ENCODE measurements at regions not wholly inside any gene's neighbourhood (a gene's known extent, or its start where the extent isn't known, plus 50 kb on each side); places are given as distances from the start of the nearest gene placed in this dataset.
"Not testable (repeated sequence)": the region's sequence is repeated elsewhere in the genome, so short reads cannot be mapped to it uniquely, and the experiment has no call there.

DNA sequence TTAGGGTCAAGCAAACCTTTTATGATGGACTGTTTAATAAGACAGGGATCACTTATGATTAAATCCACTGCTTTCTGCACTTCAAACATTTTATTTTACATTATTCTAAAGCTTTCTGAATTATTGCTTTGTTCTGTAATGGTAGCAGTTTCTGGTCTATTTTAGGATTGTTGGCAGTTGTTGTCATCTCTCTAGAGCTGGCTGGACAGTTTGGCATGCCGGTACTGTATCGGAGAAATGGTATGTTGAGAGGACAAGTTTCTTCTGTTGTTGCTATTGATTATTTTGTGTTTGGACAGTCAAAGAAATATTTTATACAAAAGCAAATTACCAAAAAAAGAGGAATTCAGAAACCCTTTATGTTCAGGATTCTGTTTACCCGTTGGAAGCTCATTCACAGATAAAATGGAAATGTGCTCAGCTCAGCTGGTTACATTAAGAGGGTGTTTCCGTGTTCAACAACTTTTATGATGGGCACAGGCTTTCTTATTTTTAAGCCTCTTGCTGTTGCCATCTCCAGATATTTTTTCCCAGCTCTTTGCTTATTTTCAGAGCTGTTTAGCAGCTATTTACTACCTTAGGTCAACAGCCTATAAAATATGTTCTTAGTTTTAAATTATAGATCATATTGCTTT lies 214.6 kb upstream of the IGFBP7 start:
- no peak for DNase-seq (ENCODE audit: low spot score)

DNA sequence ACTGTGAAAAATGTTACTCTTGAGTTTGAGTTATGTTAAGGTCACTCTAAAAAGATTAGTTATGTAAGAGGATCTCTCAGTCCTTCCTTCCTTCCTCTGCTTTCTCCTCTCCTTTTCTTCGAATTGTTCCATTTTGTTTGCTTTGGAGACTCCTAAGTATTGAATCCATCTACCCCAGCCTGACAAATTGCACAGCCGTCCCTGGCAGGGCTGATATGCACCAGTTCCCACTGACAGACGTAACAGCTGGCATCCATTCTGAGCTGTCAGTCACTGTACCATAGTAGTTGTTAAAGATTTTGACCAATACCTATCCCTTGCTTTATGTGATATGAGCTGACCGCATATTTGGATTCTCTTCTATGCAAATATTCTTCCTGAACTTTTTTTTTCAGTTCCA lies 210.7 kb upstream of the IGFBP7 start:
- no peak for DNase-seq (ENCODE audit: low spot score)

DNA sequence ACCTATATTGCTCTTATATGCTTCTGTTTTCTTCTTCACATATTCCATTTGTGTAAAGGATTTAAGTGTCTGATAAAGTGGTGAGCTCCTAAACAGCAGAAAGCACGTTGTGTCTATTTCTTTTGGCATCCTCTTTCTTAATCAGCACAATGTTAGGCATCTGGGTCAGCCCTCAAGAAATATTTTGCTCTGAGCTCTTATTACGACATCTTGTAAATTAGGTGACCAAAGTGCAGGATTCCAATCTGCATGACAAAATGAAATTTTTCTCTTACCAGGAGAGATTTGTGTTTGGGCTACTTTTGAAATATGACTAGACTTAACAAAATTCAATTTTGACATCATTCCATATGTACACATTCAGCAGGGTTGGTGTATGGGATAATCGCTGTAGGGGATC lies 210.0 kb upstream of the IGFBP7 start:
- no peak for DNase-seq (ENCODE audit: low spot score)

GRCh38 chr4:57318703-57319102 lies 208.5 kb upstream of the IGFBP7 start:
- no peak for DNase-seq (ENCODE audit: low spot score)

DNA sequence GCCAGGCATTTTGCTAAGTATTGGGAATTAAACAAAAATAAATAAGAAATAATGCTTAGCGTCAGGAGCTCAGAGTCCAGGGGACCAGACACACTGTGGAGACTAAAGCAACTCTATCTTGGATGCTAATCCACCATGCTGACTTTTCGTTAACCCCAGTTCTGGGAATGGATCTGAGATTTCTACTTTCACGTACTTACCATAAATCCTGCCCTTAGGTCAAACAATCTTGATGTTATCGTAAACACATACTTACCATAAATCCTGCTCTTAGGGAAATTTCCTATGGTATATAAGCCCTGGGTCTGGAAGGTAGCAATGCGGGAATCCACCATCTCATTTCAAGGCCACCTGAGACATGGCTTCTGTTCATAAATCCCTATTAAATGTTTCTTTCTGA lies 204.5 kb upstream of the IGFBP7 start:
- DNase-seq (ENCODE audit: low spot score): no peak

DNA sequence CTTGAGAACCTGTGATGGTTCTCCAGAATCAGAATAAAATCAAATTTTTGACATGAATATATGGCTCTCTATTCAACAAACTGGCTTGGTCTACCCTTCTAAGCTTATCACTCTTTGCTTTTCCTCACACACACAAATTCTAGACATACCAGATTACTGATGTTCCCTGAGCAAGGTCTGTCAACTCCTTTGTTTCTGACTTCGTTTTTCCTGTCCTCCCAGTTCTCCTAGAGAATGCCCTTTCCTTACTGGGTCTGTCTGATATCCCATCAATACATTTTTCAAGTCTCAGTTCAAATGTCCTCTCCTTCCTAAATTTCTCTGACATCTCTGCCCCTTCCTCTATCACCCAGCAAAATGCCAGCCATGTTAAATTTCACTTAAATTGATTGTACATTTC lies 202.1 kb upstream of the IGFBP7 start:
- no peak for DNase-seq (ENCODE audit: low spot score)

GRCh38 chr4:57309658-57310057 lies 199.5 kb upstream of the IGFBP7 start:
- no peak for DNase-seq (ENCODE audit: low spot score)

GRCh38 chr4:57308301-57308700 lies 198.1 kb upstream of the IGFBP7 start:
- DNase-seq (ENCODE audit: low spot score): no peak

DNA sequence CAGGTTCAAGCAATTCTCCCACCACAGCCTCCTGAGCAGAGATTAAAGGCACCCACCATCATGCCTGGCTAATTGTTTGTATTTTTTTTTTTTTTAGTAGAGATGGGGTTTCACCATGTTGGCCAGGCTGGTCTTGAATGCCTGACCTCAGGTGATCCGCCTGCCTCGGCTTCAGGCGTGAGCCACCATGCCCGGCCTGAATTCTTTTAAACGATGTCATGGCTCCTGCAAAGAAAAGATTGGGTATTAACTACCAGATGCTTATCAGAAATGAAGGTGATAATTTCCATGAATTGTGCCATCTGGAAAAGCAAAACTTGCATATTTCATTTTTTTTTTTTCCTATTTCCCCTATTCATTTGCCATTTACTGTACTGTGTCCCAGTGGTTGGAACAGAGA lies 195.7 kb upstream of the IGFBP7 start:
- DNase-seq (ENCODE audit: low spot score): no peak

DNA sequence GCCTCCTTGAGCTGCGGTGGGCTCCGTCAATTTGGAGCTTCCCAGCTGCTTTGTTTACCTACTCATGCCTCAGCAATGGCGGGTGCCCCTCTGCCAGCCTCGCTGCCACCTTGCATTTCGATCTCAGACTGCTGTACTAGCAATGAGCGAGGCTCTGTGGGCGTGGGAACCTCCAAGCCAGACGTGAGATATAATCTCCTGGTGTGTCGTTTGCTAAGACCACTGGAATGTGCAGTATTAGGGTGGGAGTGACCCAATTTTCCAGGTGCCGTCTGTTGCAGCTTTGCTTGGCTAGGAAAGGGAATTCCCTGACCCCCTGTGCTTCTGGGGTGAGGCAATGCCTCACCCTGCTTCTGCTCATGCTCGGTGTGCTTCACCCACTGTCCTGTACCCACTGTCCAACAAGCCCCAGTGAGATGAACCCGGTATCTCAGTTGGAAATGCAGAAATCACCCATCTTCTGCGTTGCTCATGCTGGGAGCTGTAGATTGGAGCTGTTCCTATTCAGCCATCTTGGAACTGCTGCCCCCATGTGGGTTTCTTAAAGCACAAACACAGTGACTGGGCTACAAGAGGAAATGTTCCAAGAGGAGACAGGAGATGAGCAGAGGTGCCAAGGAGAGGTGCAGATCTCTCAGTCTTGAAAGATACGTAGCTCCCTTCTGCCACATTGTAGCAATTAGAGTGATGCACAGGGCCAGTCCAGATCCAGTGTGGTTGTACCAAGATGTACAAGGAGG lies 193.0 kb upstream of the IGFBP7 start:
- DNase-seq (ENCODE audit: low spot score): no peak

DNA sequence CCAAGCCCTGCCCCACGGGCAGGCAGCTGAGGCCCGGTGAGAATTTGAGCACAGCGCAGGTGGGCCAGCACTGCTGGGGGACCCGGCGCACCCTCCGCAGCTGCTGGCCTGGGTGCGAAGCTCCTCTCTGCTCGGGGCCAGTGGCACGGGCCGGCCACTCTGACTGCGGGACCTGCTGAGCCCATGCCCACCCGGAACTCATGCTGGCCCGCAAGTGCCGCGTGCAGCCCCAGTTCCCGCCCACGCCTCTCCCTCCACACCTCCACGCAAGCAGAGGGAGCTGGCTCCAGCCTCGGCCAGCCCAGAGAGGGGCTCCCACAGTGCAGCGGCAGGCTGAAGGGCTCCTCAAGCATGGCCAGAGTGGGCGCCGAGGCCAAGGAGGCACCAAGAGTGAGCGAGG lies 190.1 kb upstream of the IGFBP7 start:
- not testable (repeated sequence) for DNase-seq (ENCODE audit: low spot score)

DNA sequence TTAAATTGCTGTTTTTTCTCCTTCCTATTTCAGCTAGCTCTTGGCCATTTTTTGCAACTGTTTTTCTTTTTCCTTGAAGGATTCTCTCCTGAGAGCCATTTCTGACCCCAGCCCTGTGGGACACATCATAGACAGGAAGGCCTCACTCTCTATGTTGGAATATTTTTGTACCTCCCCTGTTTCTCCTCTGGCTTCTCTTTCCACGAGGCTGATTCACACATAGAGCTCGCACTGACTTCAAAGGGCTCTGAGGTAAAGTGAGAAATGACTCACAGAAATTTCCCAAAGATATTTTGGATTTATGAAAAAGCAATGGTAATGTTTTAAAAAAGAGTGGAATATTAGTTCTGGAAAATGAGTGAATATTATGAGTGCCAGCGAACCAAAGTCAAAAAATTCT lies 181.7 kb upstream of the IGFBP7 start:
- no peak for DNase-seq (ENCODE audit: low spot score)

- DNase-seq (ENCODE audit: low spot score): no peak
These were observed 177.8 kb upstream of the IGFBP7 start for GRCh38 chr4:57287687-57288604.

- no peak for DNase-seq (ENCODE audit: low spot score)
These were observed 172.7 kb upstream of the IGFBP7 start for GRCh38 chr4:57282933-57283310.

- no peak for DNase-seq (ENCODE audit: low spot score)
These were observed 170.3 kb upstream of the IGFBP7 start for GRCh38 chr4:57280481-57280880.

GRCh38 chr4:57278780-57279179 lies 168.6 kb upstream of the IGFBP7 start:
- DNase-seq (ENCODE audit: low spot score): no peak

- DNase-seq (ENCODE audit: low spot score): no peak
These were observed 163.9 kb upstream of the IGFBP7 start for GRCh38 chr4:57274082-57274481.

- DNase-seq (ENCODE audit: low spot score): no peak
These were observed 160.2 kb upstream of the IGFBP7 start for GRCh38 chr4:57270346-57270745.

DNA sequence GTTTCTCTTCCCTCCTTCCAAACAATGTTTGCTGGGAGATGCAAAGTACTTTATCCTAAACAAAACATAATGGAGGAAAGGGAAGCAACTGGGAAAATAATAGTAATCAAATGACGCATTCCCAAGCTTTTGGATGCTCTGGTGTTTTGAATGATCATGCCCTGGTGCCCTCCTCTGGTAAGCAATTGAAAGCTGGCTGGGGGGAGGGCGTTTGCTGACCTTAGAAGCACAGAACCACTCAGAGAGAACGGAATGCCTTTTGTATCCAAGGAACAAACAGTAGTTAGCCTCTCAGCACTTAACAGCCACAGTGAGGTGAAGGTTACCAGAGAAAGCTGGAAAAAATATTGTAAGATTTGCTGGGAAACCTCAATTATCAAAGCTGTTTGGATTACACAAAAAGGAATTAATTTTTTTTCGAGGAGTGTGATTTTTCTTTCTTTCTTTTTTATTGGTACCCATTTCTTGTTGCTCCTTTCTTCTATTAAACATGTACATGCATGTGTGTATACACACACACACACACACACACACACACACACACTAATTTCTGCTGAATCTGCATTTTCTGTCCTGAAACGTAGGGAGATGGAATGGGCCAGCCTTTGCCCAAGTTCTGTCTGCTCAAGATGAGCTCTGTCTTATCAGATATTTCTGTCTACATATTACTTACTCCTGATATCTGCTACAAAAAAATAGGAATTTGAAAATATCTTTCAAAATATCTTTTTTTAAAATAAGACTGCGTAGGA lies 155.8 kb upstream of the IGFBP7 start:
- DNase-seq (ENCODE audit: low spot score): no peak

DNA sequence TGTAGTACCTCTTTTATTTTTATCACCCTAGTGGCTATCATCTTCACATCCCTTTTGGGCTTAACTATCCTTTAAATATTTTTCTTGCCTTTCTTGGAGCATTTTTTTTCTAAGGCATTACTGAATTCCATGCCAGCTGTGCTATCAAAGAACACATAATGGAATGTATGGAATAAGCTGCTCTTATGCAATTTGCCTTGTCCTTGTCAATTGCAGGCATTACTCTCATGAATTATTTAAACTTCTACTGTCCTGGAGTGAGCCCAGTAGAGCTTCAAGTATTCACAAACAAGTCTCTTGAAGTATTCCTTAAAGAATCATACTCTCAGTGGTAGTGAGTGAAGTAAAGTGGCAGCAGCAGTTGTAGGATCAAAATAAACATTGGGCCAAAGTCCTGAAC lies 144.6 kb upstream of the IGFBP7 start:
- DNase-seq (ENCODE audit: low spot score): no peak

GRCh38 chr4:57249083-57249482 lies 138.9 kb upstream of the IGFBP7 start:
- DNase-seq (ENCODE audit: low spot score): no peak

DNA sequence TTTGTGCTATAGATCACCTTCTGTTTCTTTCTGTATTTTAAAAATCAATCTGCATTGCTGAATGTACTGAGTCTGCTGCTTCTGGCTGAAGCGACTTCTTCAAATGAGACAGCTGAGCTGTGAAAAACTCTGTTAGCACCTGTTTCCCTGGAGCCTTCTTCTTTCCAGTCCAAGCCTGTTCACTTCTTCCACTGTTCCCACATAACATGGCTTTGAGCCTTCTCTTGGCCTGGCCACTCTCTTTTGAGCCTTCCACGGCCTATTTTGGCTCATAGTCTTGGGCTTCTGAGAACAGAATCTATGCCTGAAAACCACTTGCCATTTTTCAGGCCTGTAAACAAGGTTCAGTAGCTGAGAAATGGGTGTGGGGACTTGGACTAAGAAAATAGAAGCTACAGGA lies 132.9 kb upstream of the IGFBP7 start:
- no peak for DNase-seq (ENCODE audit: low spot score)

All from hepatic stellate cell (primary cell).